Stimulated activated CD4-positive, alpha-beta T cell treated with anti-CD3 and anti-CD28 coated beads, Interleukin-15, amount 100 ng/mL, for 48 hours (primary cell): ENCODE measurements at regions not wholly inside any gene's neighbourhood (a gene's known extent, or its start where the extent isn't known, plus 50 kb on each side); places are given as distances from the start of the nearest gene placed in this dataset.
A peak's percentile ranks its signal among the peaks of the same experiment; 100 is the strongest.
"Not testable (repeated sequence)": the region's sequence is repeated elsewhere in the genome, so short reads cannot be mapped to it uniquely, and the experiment has no call there.

ENCODE experiments used
- DNase-seq, 2 donors: peaks; one replicate each; pipeline ENCODE4 v3.0.0-alpha.2; 2020; ENCODE audit warnings: low read depth in 2 of 2

- no peak for DNase-seq
Measured at GRCh38 chr1:204780630-204781029, 90.0 kb upstream of the NFASC start.

- DNase-seq = no peak
Measured at GRCh38 chr1:204782118-204782700, 88.5 kb upstream of the NFASC start.

GRCh38 chr1:204785023-204785422, 85.6 kb upstream of the NFASC start:
- not testable (repeated sequence) for DNase-seq

- no peak for DNase-seq
Measured at GRCh38 chr1:204788470-204788869, 82.2 kb upstream of the NFASC start.

GRCh38 chr1:204791453-204792353, 79.0 kb upstream of the NFASC start:
- DNase-seq = peak; percentile 58 to 81

- DNase-seq = no peak
Measured at GRCh38 chr1:204792354-204792692, 78.3 kb upstream of the NFASC start.

GRCh38 chr1:204793259-204793914, 77.3 kb upstream of the NFASC start:
- no peak for DNase-seq

- DNase-seq = not testable (repeated sequence)
Measured at GRCh38 chr1:204796886-204797285, 73.8 kb upstream of the NFASC start.

- DNase-seq = no peak
Measured at GRCh38 chr1:204797401-204797800, 73.3 kb upstream of the NFASC start.

GRCh38 chr1:204799630-204800029, 71.0 kb upstream of the NFASC start:
- no peak for DNase-seq

GRCh38 chr1:204801211-204801610, 69.5 kb upstream of the NFASC start:
- no peak for DNase-seq

GRCh38 chr1:204802401-204803175, 68.1 kb upstream of the NFASC start:
- no peak for DNase-seq

GRCh38 chr1:204803607-204804006, 67.1 kb upstream of the NFASC start:
- no peak for DNase-seq

GRCh38 chr1:204806943-204807687, 63.5 kb upstream of the NFASC start:
- peak; percentile 74 to 83 for DNase-seq

- no peak for DNase-seq
Measured at GRCh38 chr1:204809488-204809887, 61.2 kb upstream of the NFASC start.

- DNase-seq = no peak
Measured at GRCh38 chr1:204812842-204813241, 57.8 kb upstream of the NFASC start.

GRCh38 chr1:204813522-204813921, 57.1 kb upstream of the NFASC start:
- DNase-seq = no peak

- DNase-seq = no peak
Measured at GRCh38 chr1:204814166-204814884, 56.3 kb upstream of the NFASC start.

GRCh38 chr1:204817341-204817740, 53.3 kb upstream of the NFASC start:
- no peak for DNase-seq

- DNase-seq = no peak
Measured at GRCh38 chr1:204818998-204819397, 51.7 kb upstream of the NFASC start.

- DNase-seq = no peak
Measured at GRCh38 chr1:204819495-204819894, 51.2 kb upstream of the NFASC start.
